Right atrium auricular region (tissue), 2 donors: ENCODE measurements at regions not wholly inside any gene's neighbourhood (a gene's known extent, or its start where the extent isn't known, plus 50 kb on each side); places are given as distances from the start of the nearest gene placed in this dataset.

Experiments
- DNase-seq: peaks from one replicate; pipeline ENCODE4 v3.0.0-alpha.2; 2019; ENCODE audit warnings: low spot score
- H3K27ac ChIP-seq, 2 donors: fragments of 200-600 bp; sonication (generic); 1 replicate in 1 of 2; 2 replicates in 1 of 2; pipeline ENCODE4 v1.5.1; 2016 to 2019
- H3K27me3 ChIP-seq, 2 donors: fragments of 200-600 bp; sonication (generic); one replicate each; pipeline versions ENCODE4 v1.5.1 to v1.6.0; 2017 to 2019
- H3K36me3 ChIP-seq: fragments of 200-600 bp; sonication (generic); one replicate; pipeline ENCODE4 v1.5.1; 2016
- H3K4me1 ChIP-seq, 2 donors: fragments of 200-600 bp; sonication (generic); one replicate each; pipeline versions ENCODE4 v1.5.1 to v1.6.0; 2017 to 2019
- H3K4me3 ChIP-seq, 2 donors: fragments of 200-600 bp; sonication (generic); 1 replicate in 1 of 2; 2 replicates in 1 of 2; pipeline ENCODE4 v1.5.1; 2017 to 2019; ENCODE audit warnings: mild to moderate bottlenecking in 1 of 2, moderate library complexity in 1 of 2
- H3K9me3 ChIP-seq, 2 donors: fragments of 200-600 bp; sonication (generic); one replicate each; pipeline ENCODE4 v1.5.1; 2019
- CTCF ChIP-seq, 2 donors: fragments of 200-600 bp; sonication (generic); IDR thresholded peaks; one replicate each; pipeline ENCODE4 v1.5.1; 2019; ENCODE audit warnings: antibody characterized with exemption in 2 of 2

GRCh38 chr15:68482246-68482645, 50.3 kb upstream of the ITGA11 start:
- Histone ChIP-seq H3K36me3 (no peaks in the 10 kb centered on the region), H3K4me3 (no peak overlapping the region), H3K9me3 (no peaks in the 10 kb centered on the region), H3K4me1 (peaks cover 0 to 35% of the 10 kb centered on the region in 2 donors), H3K27me3 (no peaks in the 10 kb centered on the region), H3K27ac (no peak overlapping the region)
- no peak for DNase-seq
- no peak for TF ChIP-seq CTCF (IDR thresholded peaks at IDR 0.05)

GRCh38 chr15:68483165-68483564, 51.2 kb upstream of the ITGA11 start:
- DNase-seq: no peak
- no peak overlapping the region for H3K27ac ChIP-seq
- H3K36me3 ChIP-seq: no peaks in the 10 kb centered on the region
- TF ChIP-seq CTCF (IDR thresholded peaks at IDR 0.05): no peak
- no peaks in the 10 kb centered on the region for H3K27me3 ChIP-seq
- peaks cover 0 to 38% of the 10 kb centered on the region in 2 donors for H3K4me1 ChIP-seq
- H3K9me3 ChIP-seq: no peaks in the 10 kb centered on the region
- H3K4me3 ChIP-seq: no peak overlapping the region

GRCh38 chr15:68484220-68484619, 52.3 kb upstream of the ITGA11 start:
- H3K27me3 ChIP-seq: no peaks in the 10 kb centered on the region
- H3K27ac ChIP-seq: peak overlapping the region; percentile 65 to 68
- peaks cover 0 to 38% of the 10 kb centered on the region in 2 donors for H3K4me1 ChIP-seq
- DNase-seq: no peak
- no peak for TF ChIP-seq CTCF (IDR thresholded peaks at IDR 0.05)
- no peak overlapping the region for H3K4me3 ChIP-seq
- no peaks in the 10 kb centered on the region for H3K9me3 ChIP-seq
- no peaks in the 10 kb centered on the region for H3K36me3 ChIP-seq

GRCh38 chr15:68484696-68485400, 52.9 kb upstream of the ITGA11 start:
- Histone ChIP-seq H3K4me1 (peaks cover 0 to 38% of the 10 kb centered on the region in 2 donors), H3K9me3 (no peaks in the 10 kb centered on the region), H3K27ac (peak overlapping the region; percentile 65 to 68), H3K36me3 (no peaks in the 10 kb centered on the region), H3K4me3 (no peak overlapping the region), H3K27me3 (no peaks in the 10 kb centered on the region)
- TF ChIP-seq CTCF (IDR thresholded peaks at IDR 0.05): no peak
- DNase-seq: no peak

- H3K4me1 ChIP-seq: peaks cover 0 to 38% of the 10 kb centered on the region in 2 donors
- DNase-seq: no peak
- no peak overlapping the region for H3K4me3 ChIP-seq
- peak overlapping the region; percentile 65 to 68 for H3K27ac ChIP-seq
- H3K27me3 ChIP-seq: no peaks in the 10 kb centered on the region
- no peaks in the 10 kb centered on the region for H3K36me3 ChIP-seq
- no peak for TF ChIP-seq CTCF (IDR thresholded peaks at IDR 0.05)
- no peaks in the 10 kb centered on the region for H3K9me3 ChIP-seq
Measured at GRCh38 chr15:68485721-68486360, 53.9 kb upstream of the ITGA11 start.
